ENCODE measurements at regions not wholly inside any gene's neighbourhood (a gene's known extent, or its start where the extent isn't known, plus 50 kb on each side); places are given as distances from the start of the nearest gene placed in this dataset.

DNA sequence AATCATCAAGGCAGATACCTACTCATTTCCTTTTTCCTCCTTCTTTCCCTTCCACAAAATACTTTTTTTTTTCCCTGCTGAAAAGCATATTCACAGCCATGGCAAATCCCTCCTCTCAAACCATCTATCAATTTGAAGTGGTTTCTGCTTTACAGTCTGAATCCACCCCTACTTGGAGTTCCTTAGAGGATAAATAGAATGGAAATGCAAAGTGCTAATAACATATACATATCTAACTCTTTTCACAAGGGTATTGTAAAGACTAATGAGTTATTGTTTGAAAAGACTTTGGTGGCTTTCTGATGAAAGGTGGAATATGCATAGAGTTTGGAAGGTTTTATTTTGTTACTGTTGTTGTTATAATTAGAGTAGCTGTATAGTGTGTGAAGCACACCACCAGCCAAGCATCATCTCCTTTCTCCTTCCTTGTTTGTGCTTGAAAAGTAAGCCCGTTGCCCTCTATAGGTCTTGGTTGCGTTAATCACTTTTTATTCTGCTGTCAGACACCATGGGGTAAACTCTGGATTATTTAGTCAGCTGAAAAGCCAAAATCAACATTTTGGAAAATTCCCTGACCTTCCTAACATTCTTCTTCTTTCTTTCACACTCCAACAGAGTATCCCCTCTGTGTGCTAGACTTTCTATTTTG is 2126.9 kb upstream of the CELF4 start:
- no peak for TF ChIP-seq POLR2A (IDR thresholded peaks at IDR 0.05)
- TF ChIP-seq, protein P1, sequence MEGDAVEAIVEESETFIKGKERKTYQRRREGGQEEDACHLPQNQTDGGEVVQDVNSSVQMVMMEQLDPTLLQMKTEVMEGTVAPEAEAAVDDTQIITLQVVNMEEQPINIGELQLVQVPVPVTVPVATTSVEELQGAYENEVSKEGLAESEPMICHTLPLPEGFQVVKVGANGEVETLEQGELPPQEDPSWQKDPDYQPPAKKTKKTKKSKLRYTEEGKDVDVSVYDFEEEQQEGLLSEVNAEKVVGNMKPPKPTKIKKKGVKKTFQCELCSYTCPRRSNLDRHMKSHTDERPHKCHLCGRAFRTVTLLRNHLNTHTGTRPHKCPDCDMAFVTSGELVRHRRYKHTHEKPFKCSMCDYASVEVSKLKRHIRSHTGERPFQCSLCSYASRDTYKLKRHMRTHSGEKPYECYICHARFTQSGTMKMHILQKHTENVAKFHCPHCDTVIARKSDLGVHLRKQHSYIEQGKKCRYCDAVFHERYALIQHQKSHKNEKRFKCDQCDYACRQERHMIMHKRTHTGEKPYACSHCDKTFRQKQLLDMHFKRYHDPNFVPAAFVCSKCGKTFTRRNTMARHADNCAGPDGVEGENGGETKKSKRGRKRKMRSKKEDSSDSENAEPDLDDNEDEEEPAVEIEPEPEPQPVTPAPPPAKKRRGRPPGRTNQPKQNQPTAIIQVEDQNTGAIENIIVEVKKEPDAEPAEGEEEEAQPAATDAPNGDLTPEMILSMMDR (IDR thresholded peaks at IDR 0.05), result no peak

DNA sequence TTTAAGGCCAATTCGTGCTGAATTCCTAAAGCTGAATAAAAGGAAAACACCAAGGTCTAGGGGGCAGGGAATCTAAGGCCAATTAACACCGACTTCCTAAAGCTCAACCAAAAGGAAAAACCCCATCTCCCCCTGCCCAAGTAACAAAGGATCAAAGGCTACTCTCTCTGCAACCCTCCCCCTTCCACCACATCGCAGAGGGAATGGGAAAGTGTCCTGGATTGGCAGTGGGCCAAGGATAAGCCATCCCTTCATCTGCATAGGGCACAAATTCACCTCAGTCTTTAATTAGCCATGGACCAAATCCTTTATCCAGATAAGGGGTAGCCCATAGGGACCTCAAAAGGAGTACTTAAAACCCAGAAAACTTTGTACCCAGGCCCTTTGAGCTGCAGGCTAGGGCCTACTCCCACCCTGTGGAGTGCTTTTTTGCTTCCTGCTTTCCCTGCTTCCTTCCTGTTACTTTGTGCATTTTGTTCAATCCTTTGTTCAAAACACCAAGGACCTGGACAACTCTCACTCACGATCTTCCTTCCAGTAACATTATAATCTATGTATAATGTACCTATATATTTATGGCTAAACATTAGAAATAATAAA is 2119.8 kb upstream of the CELF4 start:
- no peaks in the 10 kb centered on the region for H3K4me1 ChIP-seq
- TF ChIP-seq, protein P1 (IDR thresholded peaks at IDR 0.05), result no peak
- no peak for TF ChIP-seq POLR2A (IDR thresholded peaks at IDR 0.05)
- no peak for DNase-seq
- no peaks in the 10 kb centered on the region for H3K36me3 ChIP-seq
- H3K9me3 ChIP-seq, result no peaks in the 10 kb centered on the region
- H3K4me3 ChIP-seq, result no peak overlapping the region
- H3K27ac ChIP-seq, result no peak overlapping the region
- H3K27me3 ChIP-seq, result no peaks in the 10 kb centered on the region

More for the DNA sequence above, 2126.9 kb upstream of the CELF4 start:
- no peaks in the 10 kb centered on the region for H3K9me3 ChIP-seq
- H3K27ac ChIP-seq, result no peak overlapping the region
- no peaks in the 10 kb centered on the region for H3K36me3 ChIP-seq
- no peaks in the 10 kb centered on the region for H3K4me1 ChIP-seq
- no peak for DNase-seq
- H3K4me3 ChIP-seq, result no peak overlapping the region
- H3K27me3 ChIP-seq, result no peaks in the 10 kb centered on the region

DNA sequence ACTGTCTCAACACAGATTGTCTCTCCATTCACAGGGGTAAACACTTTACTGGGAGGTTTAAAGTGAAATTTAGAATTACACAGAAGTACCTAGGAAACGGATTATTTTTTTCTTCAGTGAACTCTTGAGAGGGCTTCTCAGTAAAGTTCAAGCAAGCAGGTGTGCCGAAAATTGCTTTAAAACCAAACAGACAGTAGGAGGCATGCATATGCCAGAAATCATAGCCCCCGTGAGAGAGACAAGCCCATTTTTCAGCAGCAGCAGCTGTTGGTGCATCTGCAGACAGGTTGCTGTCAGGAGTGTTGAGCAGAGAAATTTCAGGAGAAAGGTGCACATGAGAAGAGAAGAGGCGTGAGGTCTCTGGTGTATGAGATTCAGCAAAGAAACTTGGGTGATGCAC is 2115.5 kb upstream of the CELF4 start:
- TF ChIP-seq POLR2A (IDR thresholded peaks at IDR 0.05), result no peak
- TF ChIP-seq, protein P1 (IDR thresholded peaks at IDR 0.05), result no peak
- H3K4me1 ChIP-seq, result no peaks in the 10 kb centered on the region
- H3K9me3 ChIP-seq, result no peaks in the 10 kb centered on the region
- no peak for DNase-seq
- no peak overlapping the region for H3K27ac ChIP-seq
- H3K36me3 ChIP-seq, result no peaks in the 10 kb centered on the region
- H3K27me3 ChIP-seq, result no peaks in the 10 kb centered on the region
- no peak overlapping the region for H3K4me3 ChIP-seq

DNA sequence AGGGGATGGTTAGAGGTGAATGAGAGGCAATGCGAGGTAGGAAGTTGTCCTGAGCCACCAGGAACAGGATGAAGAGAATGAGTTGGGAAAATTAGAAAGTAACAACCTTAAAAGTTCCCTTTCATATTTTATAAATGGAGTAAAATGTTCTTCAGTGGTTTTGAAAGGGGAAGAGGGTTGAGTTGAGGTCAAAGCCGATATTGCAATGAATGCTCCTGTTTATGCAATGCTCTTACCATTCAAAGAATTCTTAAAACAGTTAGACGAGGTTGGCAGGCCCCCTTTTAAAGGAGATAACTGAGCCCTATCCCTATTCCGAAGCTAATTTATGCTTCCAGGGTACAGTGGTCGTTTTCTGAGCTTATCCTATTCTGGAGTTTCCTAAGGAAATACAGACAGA is 2110.3 kb upstream of the CELF4 start:
- Histone ChIP-seq H3K4me1 (no peaks in the 10 kb centered on the region), H3K27me3 (no peaks in the 10 kb centered on the region), H3K4me3 (no peak overlapping the region), H3K36me3 (no peaks in the 10 kb centered on the region), H3K27ac (no peak overlapping the region), H3K9me3 (no peaks in the 10 kb centered on the region)
- TF ChIP-seq, protein P1 (IDR thresholded peaks at IDR 0.05), result no peak
- TF ChIP-seq POLR2A (IDR thresholded peaks at IDR 0.05), result no peak
- DNase-seq, result no peak

DNA sequence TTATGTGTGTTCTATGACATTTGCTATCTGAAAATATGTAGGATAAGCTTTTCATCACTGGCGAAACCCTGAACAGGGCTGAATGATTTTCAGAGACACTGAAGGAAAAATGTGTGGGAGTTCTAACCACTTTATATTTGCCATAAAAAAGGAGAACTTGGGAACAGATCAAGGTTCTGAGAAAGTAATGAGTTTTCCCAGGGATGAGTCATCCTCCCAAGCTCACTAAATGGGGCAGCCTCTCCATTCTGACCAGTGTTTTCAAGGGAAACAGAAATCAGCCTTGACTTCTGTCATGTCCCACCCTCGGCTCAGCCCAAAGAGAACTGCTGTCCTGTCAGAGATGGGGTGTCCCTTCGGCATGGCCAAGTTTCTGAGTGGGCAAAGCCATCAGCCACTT is 2109.8 kb upstream of the CELF4 start:
- Histone ChIP-seq H3K9me3 (no peaks in the 10 kb centered on the region), H3K4me3 (no peak overlapping the region), H3K36me3 (no peaks in the 10 kb centered on the region), H3K27ac (no peak overlapping the region), H3K27me3 (no peaks in the 10 kb centered on the region), H3K4me1 (no peaks in the 10 kb centered on the region)
- TF ChIP-seq, protein P1 (IDR thresholded peaks at IDR 0.05), result no peak
- TF ChIP-seq POLR2A (IDR thresholded peaks at IDR 0.05), result no peak
- no peak for DNase-seq

Measured in Peyer's patch (tissue), 4 donors.